Ishikawa (cell line): ENCODE measurements at regions not wholly inside any gene's neighbourhood (a gene's known extent, or its start where the extent isn't known, plus 50 kb on each side); places are given as distances from the start of the nearest gene placed in this dataset.

Source experiments
- EP300 ChIP-seq: IDR thresholded peaks from 2 replicates; pipeline ENCODE4 v1.6.1; 2012; ENCODE audit warnings: borderline replicate concordance
- MAX ChIP-seq: IDR thresholded peaks from 2 replicates; pipeline ENCODE4 v1.6.1; 2012
- NFIC ChIP-seq: IDR thresholded peaks from 2 replicates; pipeline ENCODE4 v1.6.1; 2012
- REST ChIP-seq: IDR thresholded peaks from 2 replicates; pipeline ENCODE4 v1.6.1; 2012; ENCODE audit warnings: low read depth, mild to moderate bottlenecking
- TCF12 ChIP-seq: IDR thresholded peaks from 2 replicates; pipeline ENCODE4 v1.6.1; 2012; ENCODE audit warnings: low read depth
- USF1 ChIP-seq: IDR thresholded peaks from 2 replicates; pipeline ENCODE4 v1.6.1; 2012
- YY1 ChIP-seq: IDR thresholded peaks from 2 replicates; pipeline ENCODE4 v1.6.1; 2012; ENCODE audit warnings: low read depth
- ZBTB7A ChIP-seq: IDR thresholded peaks from 2 replicates; pipeline ENCODE4 v1.6.1; 2012; ENCODE audit warnings: low read depth

- TF ChIP-seq ZBTB7A (no peak), REST (no peak), MAX (no peak), NFIC (no peak), YY1 (no peak), EP300 (no peak), TCF12 (no peak), USF1 (no peak)
Observed at GRCh38 chr15:87733541-87733941, 523.0 kb downstream of the NTRK3 start.
